ENCODE measurements at regions not wholly inside any gene's neighbourhood (a gene's known extent, or its start where the extent isn't known, plus 50 kb on each side); places are given as distances from the start of the nearest gene placed in this dataset.
A peak's percentile ranks its signal among the peaks of the same experiment; 100 is the strongest.

DNA sequence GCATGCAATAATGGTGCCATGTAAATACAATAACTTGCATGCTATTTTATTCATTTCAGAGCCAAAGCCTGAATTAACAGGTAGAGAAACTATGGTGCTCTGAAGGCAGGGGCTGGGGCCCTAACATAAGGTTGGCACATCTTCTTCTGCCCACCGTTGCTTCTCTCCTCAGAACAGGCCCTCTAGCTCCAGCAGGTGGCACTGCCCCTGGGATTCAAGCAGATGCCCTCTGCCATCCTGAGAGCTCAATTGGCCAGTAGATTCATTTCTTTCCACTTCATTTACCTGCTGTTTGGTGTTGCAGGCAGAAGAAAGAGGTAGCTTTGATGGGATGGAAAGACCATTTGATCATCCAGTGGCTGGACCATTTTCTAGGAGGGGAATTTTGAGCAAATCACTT, 130.5 kb downstream of the FOXB1 start:
- no peaks in the 10 kb centered on the region for H3K36me3 ChIP-seq (ENCODE audit: control insufficient read depth, insufficient read depth, low read length)
- DNase-seq (ENCODE audit: low read depth in 2 of 2), result no peak
- H3K9ac ChIP-seq (ENCODE audit: insufficient read depth, low read length), result no peak overlapping the region
- no peaks in the 10 kb centered on the region for H3K4me1 ChIP-seq (ENCODE audit: control insufficient read depth, extremely low read depth, insufficient read depth, low read length)
- H4K20me1 ChIP-seq (ENCODE audit: control insufficient read depth, extremely low read depth, insufficient read depth, low read length), result no peaks in the 10 kb centered on the region
- no peak overlapping the region for H3K27ac ChIP-seq (ENCODE audit: insufficient read depth, low read length)
- H3K4me2 ChIP-seq (ENCODE audit: extremely low read depth, insufficient read depth, low read length), result no peak overlapping the region
- no peak overlapping the region for H2AFZ ChIP-seq (ENCODE audit: low read length)
- H3K9me3 ChIP-seq (ENCODE audit: control insufficient read depth, insufficient read depth, low read depth, low read length), result no peaks in the 10 kb centered on the region
- H3K4me3 ChIP-seq (replicated peaks in 1 of 4; ENCODE audit: control extremely low read depth in 1 of 4, insufficient read depth in 1 of 4, low read depth in 3 of 4, low read length in 4 of 4), result no peak overlapping the region
- H3K27me3 ChIP-seq (ENCODE audit: control insufficient read depth, insufficient read depth, low read length), result peaks cover 3% of the 10 kb centered on the region
- no peak for TF ChIP-seq EZH2 (IDR thresholded peaks at IDR 0.05; ENCODE audit: low read length, missing control alignments)
- TF ChIP-seq, protein P1, sequence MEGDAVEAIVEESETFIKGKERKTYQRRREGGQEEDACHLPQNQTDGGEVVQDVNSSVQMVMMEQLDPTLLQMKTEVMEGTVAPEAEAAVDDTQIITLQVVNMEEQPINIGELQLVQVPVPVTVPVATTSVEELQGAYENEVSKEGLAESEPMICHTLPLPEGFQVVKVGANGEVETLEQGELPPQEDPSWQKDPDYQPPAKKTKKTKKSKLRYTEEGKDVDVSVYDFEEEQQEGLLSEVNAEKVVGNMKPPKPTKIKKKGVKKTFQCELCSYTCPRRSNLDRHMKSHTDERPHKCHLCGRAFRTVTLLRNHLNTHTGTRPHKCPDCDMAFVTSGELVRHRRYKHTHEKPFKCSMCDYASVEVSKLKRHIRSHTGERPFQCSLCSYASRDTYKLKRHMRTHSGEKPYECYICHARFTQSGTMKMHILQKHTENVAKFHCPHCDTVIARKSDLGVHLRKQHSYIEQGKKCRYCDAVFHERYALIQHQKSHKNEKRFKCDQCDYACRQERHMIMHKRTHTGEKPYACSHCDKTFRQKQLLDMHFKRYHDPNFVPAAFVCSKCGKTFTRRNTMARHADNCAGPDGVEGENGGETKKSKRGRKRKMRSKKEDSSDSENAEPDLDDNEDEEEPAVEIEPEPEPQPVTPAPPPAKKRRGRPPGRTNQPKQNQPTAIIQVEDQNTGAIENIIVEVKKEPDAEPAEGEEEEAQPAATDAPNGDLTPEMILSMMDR (conservative IDR thresholded peaks at IDR 0.05 in 1 of 2, IDR thresholded peaks at IDR 0.05 in 1 of 2; ENCODE audit: low read depth in 1 of 2, low read length in 2 of 2), result peak in 1 of 2 donors; percentile 23
- no peaks in the 10 kb centered on the region for H3K79me2 ChIP-seq (ENCODE audit: control insufficient read depth, insufficient read depth, low read length)

DNA sequence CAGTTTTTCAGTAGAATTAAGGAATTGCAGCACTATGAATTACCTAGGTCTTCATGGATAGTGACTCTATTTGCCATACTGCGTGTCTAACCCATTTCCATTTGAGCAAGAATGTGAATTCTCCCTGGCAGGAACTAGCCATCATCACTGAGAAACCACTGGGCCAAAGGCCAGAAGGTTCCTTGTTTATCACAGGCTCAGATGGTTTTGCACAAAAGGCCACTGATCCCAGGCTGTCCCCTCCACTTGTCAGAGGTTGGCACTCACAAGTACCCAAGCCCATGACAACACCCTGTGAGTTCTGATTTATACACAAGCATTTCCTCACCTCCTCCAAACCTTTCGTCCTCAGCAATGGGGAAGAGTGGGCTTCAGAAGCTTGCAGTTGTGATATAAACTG, 131.8 kb downstream of the FOXB1 start:
- no peaks in the 10 kb centered on the region for H3K79me2 ChIP-seq (ENCODE audit: control insufficient read depth, insufficient read depth, low read length)
- H3K4me3 ChIP-seq (replicated peaks in 1 of 4; ENCODE audit: control extremely low read depth in 1 of 4, insufficient read depth in 1 of 4, low read depth in 3 of 4, low read length in 4 of 4), result no peak overlapping the region
- no peaks in the 10 kb centered on the region for H4K20me1 ChIP-seq (ENCODE audit: control insufficient read depth, extremely low read depth, insufficient read depth, low read length)
- peaks cover 3% of the 10 kb centered on the region for H3K27me3 ChIP-seq (ENCODE audit: control insufficient read depth, insufficient read depth, low read length)
- no peaks in the 10 kb centered on the region for H3K4me1 ChIP-seq (ENCODE audit: control insufficient read depth, extremely low read depth, insufficient read depth, low read length)
- H3K9ac ChIP-seq (ENCODE audit: insufficient read depth, low read length), result no peak overlapping the region
- no peak overlapping the region for H2AFZ ChIP-seq (ENCODE audit: low read length)
- no peak for DNase-seq (ENCODE audit: low read depth in 2 of 2)
- no peaks in the 10 kb centered on the region for H3K36me3 ChIP-seq (ENCODE audit: control insufficient read depth, insufficient read depth, low read length)
- no peak overlapping the region for H3K4me2 ChIP-seq (ENCODE audit: extremely low read depth, insufficient read depth, low read length)
- H3K27ac ChIP-seq (ENCODE audit: insufficient read depth, low read length), result no peak overlapping the region
- TF ChIP-seq EZH2 (IDR thresholded peaks at IDR 0.05; ENCODE audit: low read length, missing control alignments), result no peak
- TF ChIP-seq, protein P1 (conservative IDR thresholded peaks at IDR 0.05 in 1 of 2, IDR thresholded peaks at IDR 0.05 in 1 of 2; ENCODE audit: low read depth in 1 of 2, low read length in 2 of 2), result no peak
- no peaks in the 10 kb centered on the region for H3K9me3 ChIP-seq (ENCODE audit: control insufficient read depth, insufficient read depth, low read depth, low read length)

DNA sequence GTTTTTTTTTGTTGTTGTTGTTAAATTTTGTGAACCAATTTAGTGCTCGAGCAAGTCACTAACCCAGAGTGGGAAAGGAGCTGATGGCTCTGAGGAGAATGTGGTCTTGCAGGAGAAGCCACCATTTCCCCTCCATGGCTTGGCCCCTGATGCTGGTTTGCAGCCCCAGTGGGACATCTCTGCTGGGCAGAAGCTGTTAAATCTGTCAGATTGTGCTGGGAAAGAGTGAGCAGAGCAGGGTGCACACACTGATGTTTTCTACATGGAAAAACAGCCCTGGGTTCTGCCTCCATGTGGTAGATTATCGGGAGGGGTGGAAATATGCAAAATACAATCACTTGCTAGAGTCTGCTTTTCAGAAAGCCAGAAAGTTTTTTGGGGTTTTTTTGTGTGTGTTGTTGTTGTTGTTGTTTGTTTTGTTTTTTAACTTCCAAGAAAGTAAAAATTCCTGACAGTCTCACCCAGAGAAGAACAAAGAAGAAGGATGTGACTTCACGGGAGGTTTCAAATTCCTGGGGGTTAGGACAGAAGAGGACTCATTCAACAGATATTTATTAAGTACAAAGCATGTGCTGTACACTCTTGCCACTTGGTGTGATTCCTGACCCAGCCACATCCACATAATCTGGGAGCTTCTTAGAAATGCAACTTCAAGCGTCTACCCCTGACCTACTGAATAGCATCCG, 133.7 kb downstream of the FOXB1 start:
- no peak overlapping the region for H3K4me3 ChIP-seq (replicated peaks in 1 of 4; ENCODE audit: control extremely low read depth in 1 of 4, insufficient read depth in 1 of 4, low read depth in 3 of 4, low read length in 4 of 4)
- H2AFZ ChIP-seq (ENCODE audit: low read length), result no peak overlapping the region
- no peaks in the 10 kb centered on the region for H4K20me1 ChIP-seq (ENCODE audit: control insufficient read depth, extremely low read depth, insufficient read depth, low read length)
- no peaks in the 10 kb centered on the region for H3K4me1 ChIP-seq (ENCODE audit: control insufficient read depth, extremely low read depth, insufficient read depth, low read length)
- H3K9me3 ChIP-seq (ENCODE audit: control insufficient read depth, insufficient read depth, low read depth, low read length), result no peaks in the 10 kb centered on the region
- H3K27ac ChIP-seq (ENCODE audit: insufficient read depth, low read length), result no peak overlapping the region
- TF ChIP-seq, protein P1 (conservative IDR thresholded peaks at IDR 0.05 in 1 of 2, IDR thresholded peaks at IDR 0.05 in 1 of 2; ENCODE audit: low read depth in 1 of 2, low read length in 2 of 2), result no peak
- TF ChIP-seq EZH2 (IDR thresholded peaks at IDR 0.05; ENCODE audit: low read length, missing control alignments), result no peak
- peaks cover 3% of the 10 kb centered on the region for H3K27me3 ChIP-seq (ENCODE audit: control insufficient read depth, insufficient read depth, low read length)
- no peaks in the 10 kb centered on the region for H3K79me2 ChIP-seq (ENCODE audit: control insufficient read depth, insufficient read depth, low read length)
- no peak overlapping the region for H3K9ac ChIP-seq (ENCODE audit: insufficient read depth, low read length)
- no peaks in the 10 kb centered on the region for H3K36me3 ChIP-seq (ENCODE audit: control insufficient read depth, insufficient read depth, low read length)
- no peak overlapping the region for H3K4me2 ChIP-seq (ENCODE audit: extremely low read depth, insufficient read depth, low read length)
- peak in 1 of 2 donors; percentile 82 for DNase-seq (ENCODE audit: low read depth in 2 of 2)

All from fibroblast of lung (primary cell).